ENCODE measurements at regions not wholly inside any gene's neighbourhood (a gene's known extent, or its start where the extent isn't known, plus 50 kb on each side); places are given as distances from the start of the nearest gene placed in this dataset.

DNA sequence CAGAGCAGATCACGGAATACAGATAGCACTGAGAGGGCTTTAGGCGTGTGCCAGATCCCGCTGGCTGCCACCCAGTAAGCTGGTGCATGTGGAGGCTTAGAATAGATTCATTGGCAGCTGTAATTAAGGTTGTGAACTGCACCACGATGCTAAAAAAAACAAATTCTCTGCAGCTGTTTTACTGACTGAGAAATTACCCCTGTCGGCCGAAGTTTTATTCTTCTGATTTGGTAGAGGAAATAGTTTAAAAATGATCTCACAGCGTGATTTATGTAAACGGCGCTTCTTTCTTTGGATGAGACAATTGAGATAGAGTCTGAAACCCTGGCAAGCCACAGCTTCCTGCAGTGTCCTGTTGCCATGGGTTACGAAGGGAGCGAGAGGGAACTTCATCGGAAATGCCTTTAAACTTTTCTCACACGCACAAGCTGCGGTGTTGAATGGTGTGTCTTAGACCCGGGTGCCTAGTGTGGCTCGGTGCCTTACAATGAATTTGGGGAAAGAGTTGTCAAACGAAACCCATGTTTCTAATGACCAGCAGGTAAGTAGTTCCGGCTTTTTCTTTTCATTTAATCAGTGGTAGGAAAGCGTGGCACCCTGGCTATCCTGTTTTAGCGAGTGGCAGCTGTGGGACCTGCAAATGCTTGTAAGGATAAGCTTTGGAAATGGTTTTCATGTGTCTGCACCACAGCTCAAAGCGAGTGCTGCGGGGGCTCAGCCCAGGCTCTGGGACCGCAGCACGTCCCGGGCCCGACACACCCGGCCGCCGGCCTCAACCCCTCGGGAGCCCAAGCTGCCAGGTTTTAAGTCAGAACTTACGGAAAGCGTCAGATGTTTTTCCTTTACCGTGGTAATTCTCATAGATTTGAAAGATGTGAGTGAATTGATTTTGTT, 71.7 kb upstream of the HGFAC start:
- no peak for TF ChIP-seq EZH2 (IDR thresholded peaks at IDR 0.05; ENCODE audit: insufficient read depth, low read length)
- TF ChIP-seq, protein P1, sequence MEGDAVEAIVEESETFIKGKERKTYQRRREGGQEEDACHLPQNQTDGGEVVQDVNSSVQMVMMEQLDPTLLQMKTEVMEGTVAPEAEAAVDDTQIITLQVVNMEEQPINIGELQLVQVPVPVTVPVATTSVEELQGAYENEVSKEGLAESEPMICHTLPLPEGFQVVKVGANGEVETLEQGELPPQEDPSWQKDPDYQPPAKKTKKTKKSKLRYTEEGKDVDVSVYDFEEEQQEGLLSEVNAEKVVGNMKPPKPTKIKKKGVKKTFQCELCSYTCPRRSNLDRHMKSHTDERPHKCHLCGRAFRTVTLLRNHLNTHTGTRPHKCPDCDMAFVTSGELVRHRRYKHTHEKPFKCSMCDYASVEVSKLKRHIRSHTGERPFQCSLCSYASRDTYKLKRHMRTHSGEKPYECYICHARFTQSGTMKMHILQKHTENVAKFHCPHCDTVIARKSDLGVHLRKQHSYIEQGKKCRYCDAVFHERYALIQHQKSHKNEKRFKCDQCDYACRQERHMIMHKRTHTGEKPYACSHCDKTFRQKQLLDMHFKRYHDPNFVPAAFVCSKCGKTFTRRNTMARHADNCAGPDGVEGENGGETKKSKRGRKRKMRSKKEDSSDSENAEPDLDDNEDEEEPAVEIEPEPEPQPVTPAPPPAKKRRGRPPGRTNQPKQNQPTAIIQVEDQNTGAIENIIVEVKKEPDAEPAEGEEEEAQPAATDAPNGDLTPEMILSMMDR (IDR thresholded peaks at IDR 0.05; ENCODE audit: insufficient read depth, low read depth, low read length) = peak; percentile 5
